Mucosa of rectum (tissue), 2 donors: ENCODE measurements at regions not wholly inside any gene's neighbourhood (a gene's known extent, or its start where the extent isn't known, plus 50 kb on each side); places are given as distances from the start of the nearest gene placed in this dataset.
A peak's percentile ranks its signal among the peaks of the same experiment; 100 is the strongest.

Experiments
- H3K27ac ChIP-seq, 2 donors: one replicate each; pipeline ENCODE4 v1.7.0; 2013; ENCODE audit warnings: inconsistent platforms in 2 of 2, low read depth in 2 of 2, low read length in 2 of 2
- H3K27me3 ChIP-seq, 2 donors: one replicate each; pipeline ENCODE4 v1.7.0; 2013; ENCODE audit warnings: low read length in 2 of 2; ENCODE audit not compliant: control insufficient read depth in 2 of 2, insufficient read depth in 2 of 2
- H3K36me3 ChIP-seq, 2 donors: one replicate each; pipeline ENCODE4 v1.7.0; 2013; ENCODE audit warnings: low read length in 2 of 2; ENCODE audit not compliant: control insufficient read depth in 2 of 2, insufficient read depth in 2 of 2
- H3K4me1 ChIP-seq, 2 donors: one replicate each; pipeline ENCODE4 v1.7.0; 2013; ENCODE audit warnings: low read length in 2 of 2, mild to moderate bottlenecking in 1 of 2; ENCODE audit not compliant: control insufficient read depth in 2 of 2, insufficient read depth in 2 of 2
- H3K4me3 ChIP-seq, 2 donors: one replicate each; pipeline ENCODE4 v1.7.0; 2013; ENCODE audit warnings: low read length in 2 of 2
- H3K9ac ChIP-seq, 2 donors: one replicate each; pipeline ENCODE4 v1.7.0; 2013; ENCODE audit warnings: low read length in 2 of 2, low read depth in 1 of 2, mild to moderate bottlenecking in 1 of 2
- H3K9me3 ChIP-seq, 2 donors: one replicate each; pipeline ENCODE4 v1.7.0; 2013; ENCODE audit warnings: low read length in 2 of 2; ENCODE audit not compliant: control insufficient read depth in 2 of 2
- donor health status: healthy.
- donor health status: Normal muscosa, but diverticular disease.

DNA sequence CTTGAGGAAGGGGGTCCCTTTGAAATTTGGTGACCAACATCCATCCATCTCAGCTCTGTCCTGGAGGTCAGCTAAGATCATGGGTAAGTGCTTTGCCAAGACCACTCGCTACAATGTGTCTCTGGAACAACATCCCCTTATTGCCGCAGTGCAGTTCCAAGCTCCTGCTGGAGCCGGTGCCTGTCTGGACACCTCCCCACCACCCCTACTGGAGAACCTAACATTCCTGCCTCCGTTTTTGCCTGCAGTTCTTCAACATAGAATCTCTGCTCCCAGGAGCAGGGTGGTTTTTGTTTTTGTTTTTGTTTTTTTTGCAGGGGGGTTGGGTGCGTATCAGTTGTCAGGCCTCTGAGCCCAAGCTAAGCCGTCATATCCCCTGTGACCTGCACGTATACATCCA lies 51.2 kb upstream of the FXYD4 start:
- Histone ChIP-seq H3K4me3 (no peak overlapping the region), H3K27ac (no peak overlapping the region), H3K9ac (no peak overlapping the region), H3K9me3 (no peaks in the 10 kb centered on the region), H3K27me3 (no peaks in the 10 kb centered on the region), H3K4me1 (peaks cover 17 to 26% of the 10 kb centered on the region in 2 donors), H3K36me3 (no peaks in the 10 kb centered on the region)

DNA sequence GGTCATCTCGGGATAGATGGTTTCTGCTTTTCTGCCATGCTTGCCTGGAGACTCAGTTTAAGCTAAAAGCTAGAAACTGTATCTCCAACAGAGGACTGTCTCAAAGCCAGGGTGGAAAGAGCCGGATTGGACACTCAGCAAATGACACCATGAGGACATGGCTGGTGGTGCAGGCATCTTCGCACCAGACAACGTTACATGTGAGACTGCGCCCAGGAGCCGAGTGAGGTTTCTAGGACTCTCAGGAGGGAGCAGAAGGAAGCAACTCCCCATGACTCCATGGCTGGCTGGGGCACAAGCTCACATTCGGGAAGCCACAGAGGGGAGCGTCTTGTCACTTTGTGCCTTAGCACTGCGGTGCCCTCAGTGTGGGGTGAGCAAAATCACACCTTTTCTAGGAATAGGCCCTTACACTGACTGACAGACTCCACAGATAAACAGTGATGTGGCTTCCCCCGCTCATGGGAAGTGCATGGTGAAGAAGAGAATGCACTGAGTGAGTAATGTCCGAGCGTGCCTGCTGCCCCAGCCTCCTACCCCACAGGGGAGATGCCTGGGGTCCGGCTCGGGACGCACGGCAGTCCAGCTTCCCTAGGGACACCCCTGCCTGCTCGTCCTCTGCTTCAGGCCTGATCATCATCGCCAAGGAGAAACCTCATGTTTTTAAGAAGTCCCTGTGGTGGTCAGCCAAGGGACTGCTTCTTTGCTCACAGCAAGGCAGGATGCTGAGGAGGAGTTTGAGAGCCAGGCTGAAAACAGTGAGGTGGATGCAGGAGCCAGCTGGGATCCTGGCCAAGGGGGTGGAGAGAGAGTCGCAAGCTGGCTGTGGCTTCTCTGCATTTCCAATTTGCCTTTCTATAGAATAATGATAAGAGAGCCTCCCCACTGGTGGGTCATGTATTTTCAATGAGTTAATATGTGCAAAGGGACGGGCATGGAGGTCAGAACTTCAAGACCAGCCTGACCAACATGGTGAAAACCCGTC lies 52.2 kb upstream of the FXYD4 start:
- H3K36me3 ChIP-seq: no peaks in the 10 kb centered on the region
- no peaks in the 10 kb centered on the region for H3K9me3 ChIP-seq
- no peak overlapping the region for H3K4me3 ChIP-seq
- H3K27ac ChIP-seq: no peak overlapping the region
- no peak overlapping the region for H3K9ac ChIP-seq
- peaks cover 19 to 27% of the 10 kb centered on the region in 2 donors for H3K4me1 ChIP-seq
- H3K27me3 ChIP-seq: no peaks in the 10 kb centered on the region

DNA sequence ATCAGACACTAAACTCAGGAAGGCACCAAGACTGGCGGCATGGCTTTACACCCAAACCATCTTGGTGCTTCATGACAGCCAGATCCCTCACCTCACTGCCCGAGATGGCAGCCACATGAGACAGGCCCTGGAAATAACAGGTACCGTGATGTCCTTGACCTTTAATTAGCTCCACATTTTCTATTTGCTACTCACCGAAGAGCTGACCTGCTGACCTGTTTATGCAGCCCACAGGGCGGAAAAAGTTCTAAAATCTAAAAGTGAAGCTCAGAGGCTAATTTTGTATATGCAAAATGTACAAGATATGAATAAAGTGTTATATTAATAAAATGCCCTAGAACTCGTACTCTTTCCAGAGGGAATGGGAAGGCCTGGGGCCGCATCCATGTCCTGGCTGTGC lies 51.6 kb upstream of the RASGEF1A start:
- H3K9ac ChIP-seq: no peak overlapping the region
- no peaks in the 10 kb centered on the region for H3K9me3 ChIP-seq
- no peak overlapping the region for H3K27ac ChIP-seq
- H3K4me1 ChIP-seq: peaks cover 19 to 27% of the 10 kb centered on the region in 2 donors
- no peak overlapping the region for H3K4me3 ChIP-seq
- H3K36me3 ChIP-seq: no peaks in the 10 kb centered on the region
- no peaks in the 10 kb centered on the region for H3K27me3 ChIP-seq

DNA sequence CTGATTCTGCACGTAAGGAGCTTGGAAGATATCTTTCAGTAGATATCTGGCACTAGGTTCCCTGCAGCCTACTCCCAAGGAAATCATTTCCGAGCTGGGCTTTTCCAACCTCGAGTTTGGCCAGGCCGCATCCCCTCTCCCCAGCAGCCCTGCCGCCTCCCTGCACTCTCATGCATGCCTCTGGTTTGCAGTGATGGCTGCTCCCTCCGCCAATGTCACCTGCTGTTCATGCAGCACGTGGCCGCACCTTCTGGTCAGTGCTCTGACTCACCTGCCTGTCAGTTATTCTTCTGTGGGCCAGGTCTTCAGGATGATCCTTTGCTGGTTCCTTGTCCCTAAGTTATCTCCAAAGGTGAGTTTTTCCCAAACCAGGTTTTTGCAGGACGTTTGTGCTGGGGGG lies 50.6 kb upstream of the RASGEF1A start:
- no peak overlapping the region for H3K9ac ChIP-seq
- H3K4me3 ChIP-seq: no peak overlapping the region

DNA sequence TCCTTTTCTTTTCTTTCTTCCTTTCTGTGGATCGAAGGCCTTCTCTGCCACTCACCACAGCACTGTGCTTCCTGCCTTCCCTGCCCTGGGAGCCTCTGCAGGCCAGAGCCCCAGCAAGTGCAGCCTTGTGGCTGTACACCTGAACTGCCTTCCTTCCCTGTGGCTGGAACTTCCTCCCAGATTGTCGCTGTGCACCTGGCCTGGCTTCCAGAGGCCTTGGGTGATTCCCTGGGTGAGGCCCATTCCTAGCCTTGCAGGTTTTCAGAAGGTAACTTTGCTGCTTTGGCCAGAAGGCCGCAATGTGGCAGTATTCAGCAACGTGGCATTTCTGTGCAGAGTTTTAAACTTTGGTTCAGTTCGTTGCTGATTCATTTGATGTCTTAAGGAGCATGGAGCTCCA lies 50.1 kb upstream of the RASGEF1A start:
- H3K27me3 ChIP-seq: no peaks in the 10 kb centered on the region
- no peaks in the 10 kb centered on the region for H3K36me3 ChIP-seq
- peak overlapping the region; percentile 66 to 67 for H3K27ac ChIP-seq
- H3K9ac ChIP-seq: no peak overlapping the region
- peaks cover 19 to 22% of the 10 kb centered on the region in 2 donors for H3K4me1 ChIP-seq
- no peak overlapping the region for H3K4me3 ChIP-seq
- H3K9me3 ChIP-seq: no peaks in the 10 kb centered on the region

More for the DNA sequence above, 50.6 kb upstream of the RASGEF1A start:
- Histone ChIP-seq H3K4me1 (peaks cover 19 to 22% of the 10 kb centered on the region in 2 donors), H3K9me3 (no peaks in the 10 kb centered on the region), H3K27me3 (no peaks in the 10 kb centered on the region), H3K27ac (peak overlapping the region; percentile 66 to 67), H3K36me3 (no peaks in the 10 kb centered on the region)
